HG03439 (cell line): ENCODE measurements at regions not wholly inside any gene's neighbourhood (a gene's known extent, or its start where the extent isn't known, plus 50 kb on each side); places are given as distances from the start of the nearest gene placed in this dataset.

ENCODE experiments used
- ATAC-seq: cut with Tn5 transposase; IDR thresholded peaks from one replicate; pipeline ENCODE4 v1.9.1; 2021; ENCODE audit warnings: mild to moderate bottlenecking, moderate library complexity; ENCODE audit not compliant: unreplicated experiment

GRCh38 chr18:71798986-71799673 is 745.0 kb downstream of the CBLN2 start:
- no peak for ATAC-seq

- ATAC-seq: no peak
Observed at GRCh38 chr18:71797554-71797953, 746.6 kb downstream of the CBLN2 start.

DNA sequence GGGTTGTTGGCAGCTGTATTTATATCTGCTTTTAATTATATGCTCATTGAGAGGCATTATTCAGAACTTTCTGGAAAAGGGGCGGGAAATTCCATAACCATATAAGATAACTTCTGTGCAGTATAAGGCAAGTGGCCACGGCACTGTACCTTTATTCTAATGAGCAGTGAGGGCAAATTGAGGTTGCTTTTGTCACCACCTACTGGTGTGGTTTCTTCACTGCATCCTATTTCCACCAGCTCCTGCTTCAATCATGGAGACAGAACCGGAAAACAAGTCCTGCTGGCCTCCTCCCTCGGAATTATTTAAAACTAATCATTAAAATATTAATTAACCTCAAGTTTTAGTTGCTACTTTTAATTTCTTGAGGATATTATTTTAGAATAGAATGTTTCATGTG is 759.4 kb downstream of the CBLN2 start:
- peak; percentile 78 for ATAC-seq

- no peak for ATAC-seq
Observed at GRCh38 chr18:71760541-71760940, 783.6 kb downstream of the CBLN2 start.

DNA sequence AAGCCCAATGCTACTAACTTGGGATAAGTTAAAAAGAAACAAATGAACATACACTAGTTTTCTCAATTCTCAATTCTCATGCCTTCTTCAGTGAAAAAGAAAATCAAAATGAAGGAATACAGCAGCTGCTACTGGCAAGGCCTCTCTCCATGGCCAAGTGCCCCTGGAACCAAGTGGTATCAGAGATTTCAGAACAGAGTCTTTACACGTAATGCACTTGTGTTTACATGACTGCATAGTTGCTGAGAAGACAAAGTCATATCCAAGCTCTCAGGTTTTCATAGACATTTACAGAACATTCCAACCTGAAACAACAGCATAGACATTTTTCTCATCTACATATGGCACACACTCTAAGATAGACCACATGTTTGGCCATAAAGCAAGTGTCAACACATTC is 789.9 kb downstream of the CBLN2 start:
- no peak for ATAC-seq

DNA sequence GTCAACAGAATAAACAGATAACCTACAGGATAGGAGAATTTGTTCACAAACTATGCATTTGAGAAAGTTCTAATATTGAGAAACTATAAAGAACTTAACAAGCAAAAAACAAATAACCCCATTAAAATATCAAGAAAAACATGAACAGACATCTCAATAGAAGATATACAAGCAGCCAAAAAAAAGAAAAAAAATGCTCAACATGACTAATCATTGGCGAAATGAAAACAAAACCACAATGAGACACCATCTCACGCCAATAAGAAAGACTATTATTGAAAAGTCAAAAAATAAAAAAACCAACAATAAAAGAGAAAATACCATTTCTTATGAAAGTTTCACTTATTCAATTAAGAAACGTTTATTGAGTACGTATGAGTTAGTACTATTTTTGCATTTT is 800.5 kb downstream of the CBLN2 start:
- ATAC-seq: no peak

DNA sequence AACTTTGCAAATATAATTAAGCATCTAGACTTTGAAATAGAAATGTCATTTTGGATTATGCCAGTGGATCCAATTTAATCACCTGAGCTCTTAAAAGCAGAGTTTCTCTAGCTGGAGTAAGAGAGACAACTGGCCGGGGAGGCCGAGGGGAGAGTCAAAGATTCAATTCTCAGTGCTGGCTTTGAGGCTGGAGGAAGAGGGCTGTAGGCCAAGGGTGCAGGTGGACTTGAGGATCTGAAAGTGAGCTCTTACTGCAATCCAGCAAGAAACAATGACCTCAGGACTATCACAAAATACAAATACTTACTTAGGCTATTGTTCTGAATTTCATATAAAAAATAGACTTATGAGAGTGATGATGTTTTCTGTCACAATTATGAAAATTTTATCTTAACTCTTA is 814.5 kb downstream of the CBLN2 start:
- ATAC-seq: no peak

- ATAC-seq: no peak
Observed at GRCh38 chr18:71727909-71728308, 816.2 kb downstream of the CBLN2 start.

DNA sequence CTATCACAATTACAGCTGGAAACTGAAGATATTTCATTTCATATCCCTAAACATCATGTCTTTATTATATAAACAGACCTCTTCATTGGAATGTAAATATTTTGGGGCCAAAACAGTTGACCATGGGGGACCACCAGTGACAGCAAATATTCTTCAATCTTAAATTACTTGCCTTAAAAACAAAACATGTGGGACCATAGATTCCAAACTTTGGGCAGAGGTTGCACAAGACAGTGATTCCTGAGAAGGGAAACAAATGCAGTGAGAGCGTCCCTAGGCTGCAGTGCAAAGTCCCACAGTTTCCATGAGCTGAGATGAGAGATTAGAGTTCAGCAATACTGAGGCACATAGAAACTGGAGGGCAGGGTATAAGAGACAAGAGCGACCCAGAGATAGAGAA is 818.9 kb downstream of the CBLN2 start:
- no peak for ATAC-seq

- ATAC-seq: no peak
Observed at GRCh38 chr18:71707985-71708500, 836.1 kb downstream of the CBLN2 start.

DNA sequence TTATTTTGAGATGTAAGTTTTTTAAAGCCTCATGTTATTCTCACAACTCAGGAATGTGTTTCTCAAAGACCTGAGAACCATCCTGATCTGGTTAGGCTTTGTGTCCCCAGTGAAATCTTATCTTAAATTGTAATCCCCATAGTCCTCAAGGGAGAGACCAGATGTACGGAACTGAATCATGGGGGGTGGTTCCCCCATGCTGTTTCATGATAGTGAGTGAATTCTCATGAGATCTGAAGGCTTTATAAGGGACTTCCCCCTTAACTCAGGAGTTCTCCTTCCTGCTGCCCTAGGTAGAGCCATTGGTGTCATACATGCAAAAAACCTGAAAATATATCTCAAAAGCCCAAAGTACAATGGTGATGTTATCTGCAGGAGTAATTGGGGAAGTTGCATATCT is 836.7 kb downstream of the CBLN2 start:
- peak; percentile 61 for ATAC-seq

GRCh38 chr18:71689416-71690160 is 854.6 kb downstream of the CBLN2 start:
- ATAC-seq: no peak

DNA sequence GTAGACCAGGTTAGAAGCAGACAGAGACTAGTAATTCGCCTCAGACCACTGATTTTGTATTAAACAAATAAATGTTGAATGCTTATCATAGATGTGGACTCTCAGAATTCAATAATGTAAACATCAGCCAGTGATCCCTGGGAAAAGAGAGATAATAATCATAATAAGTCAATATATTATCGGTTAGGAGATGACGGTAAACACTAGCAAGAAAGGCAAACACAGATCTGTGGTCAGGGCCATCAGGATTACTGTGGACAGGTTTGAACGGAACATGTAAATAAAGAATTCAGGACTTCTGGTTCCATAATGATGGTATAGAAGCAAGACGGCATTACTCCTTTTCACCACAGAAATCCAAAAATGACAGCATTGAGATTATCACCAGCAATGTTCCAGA is 861.6 kb downstream of the CBLN2 start:
- no peak for ATAC-seq

GRCh38 chr18:71678144-71678543 is 866.0 kb downstream of the CBLN2 start:
- ATAC-seq: no peak

DNA sequence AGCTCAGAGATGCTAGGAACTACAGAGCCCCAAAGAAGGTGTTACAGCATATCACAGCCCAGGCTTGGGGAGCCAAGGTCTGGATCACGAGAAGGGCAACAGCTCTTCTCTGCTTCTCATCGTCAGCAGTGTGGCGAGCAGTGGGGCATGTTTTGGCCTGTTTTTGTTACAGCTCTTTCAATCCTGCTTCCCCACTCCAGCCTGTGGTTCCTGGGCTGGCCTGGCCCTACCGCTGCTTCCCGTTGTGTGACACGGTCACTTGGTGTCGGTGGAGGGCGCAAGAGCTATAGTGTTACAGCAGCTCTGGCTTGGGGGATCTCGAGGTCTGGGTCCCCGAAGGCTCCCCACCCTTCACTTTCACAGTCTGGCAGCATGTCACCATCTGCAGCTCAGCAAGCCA is 870.2 kb downstream of the CBLN2 start:
- ATAC-seq: no peak

DNA sequence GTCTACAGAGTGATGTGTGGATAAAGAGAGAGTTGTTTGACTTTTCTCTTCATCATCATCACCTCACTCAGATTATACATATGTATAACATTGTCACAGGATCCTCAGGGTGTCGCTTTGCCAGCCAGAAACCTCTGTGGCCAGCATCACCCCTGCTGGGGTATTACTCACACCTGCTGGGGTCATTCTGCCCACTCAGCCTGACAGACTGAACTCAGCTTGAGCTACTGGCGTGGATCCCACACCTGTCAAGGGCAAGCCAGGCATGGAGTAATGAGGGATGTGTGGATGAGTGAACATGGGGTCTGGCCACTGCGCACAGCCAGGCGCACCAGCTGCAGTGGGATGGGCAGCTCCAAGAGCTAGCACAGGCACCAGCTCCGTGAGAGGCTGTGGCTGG is 870.6 kb downstream of the CBLN2 start:
- ATAC-seq: no peak

DNA sequence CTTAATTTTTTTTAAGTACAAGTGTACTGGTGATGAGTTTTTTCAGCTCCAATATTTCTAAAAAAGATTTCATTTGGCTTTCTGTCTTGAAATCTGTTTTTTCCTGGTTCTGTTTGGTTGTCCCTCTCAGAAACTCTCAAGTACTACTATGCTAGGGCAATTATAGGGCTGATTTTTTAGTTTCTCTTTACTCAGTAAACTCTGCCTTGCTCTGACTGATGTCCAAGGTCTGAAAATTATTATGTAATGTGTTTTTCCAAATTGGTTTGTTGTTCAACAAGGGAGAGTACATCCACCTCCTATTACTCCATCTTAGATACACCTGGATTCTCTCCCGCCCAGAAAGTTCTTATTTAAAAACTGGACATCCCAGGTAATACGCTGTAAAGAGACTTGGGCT is 877.7 kb downstream of the CBLN2 start:
- ATAC-seq: no peak

DNA sequence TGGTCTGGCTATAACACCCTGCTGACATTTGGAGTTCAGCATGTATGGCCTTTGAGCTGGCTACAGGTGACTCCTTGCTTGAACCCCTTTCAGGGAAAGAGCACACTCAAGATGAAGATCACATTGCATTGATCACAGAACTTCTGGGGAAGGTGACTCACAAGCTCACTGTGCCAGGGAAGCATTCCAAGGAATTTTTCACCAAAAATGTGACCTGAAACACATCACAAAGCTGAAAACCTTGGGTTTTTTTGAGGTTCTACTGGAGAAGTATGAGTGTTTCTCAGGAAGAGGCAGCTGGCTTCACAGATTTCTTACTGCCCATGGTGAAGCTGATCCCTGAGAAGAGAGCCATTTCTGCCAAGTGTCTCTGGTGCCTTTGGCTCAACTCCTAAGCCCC is 879.0 kb downstream of the CBLN2 start:
- no peak for ATAC-seq

- ATAC-seq: no peak
Observed at GRCh38 chr18:71643822-71644221, 900.3 kb downstream of the CBLN2 start.

- no peak for ATAC-seq
Observed at GRCh38 chr18:71630696-71631095, 913.4 kb downstream of the CBLN2 start.

GRCh38 chr18:71625556-71626090 is 918.5 kb downstream of the CBLN2 start:
- ATAC-seq: no peak

- ATAC-seq: no peak
Observed at GRCh38 chr18:71598374-71598773, 945.8 kb downstream of the CBLN2 start.
